ENCODE measurements at regions not wholly inside any gene's neighbourhood (a gene's known extent, or its start where the extent isn't known, plus 50 kb on each side); places are given as distances from the start of the nearest gene placed in this dataset.
A peak's percentile ranks its signal among the peaks of the same experiment; 100 is the strongest.

- H3K36me3 ChIP-seq (ENCODE audit: insufficient read depth, low read length): no peaks in the 10 kb centered on the region
- no peaks in the 10 kb centered on the region for H3K4me1 ChIP-seq (ENCODE audit: control insufficient read depth, insufficient read depth, low read length, unreplicated experiment)
- H2AFZ ChIP-seq (ENCODE audit: low read length, unreplicated experiment): no peak overlapping the region
Observed at GRCh38 chr11:121755906-121756305, 303.1 kb upstream of the SORL1-AS1 start.

GRCh38 chr11:121755191-121755590 lies 302.4 kb upstream of the SORL1-AS1 start:
- Histone ChIP-seq H3K79me2 (ENCODE audit: control insufficient read depth, insufficient read depth, low read length, unreplicated experiment) (no peaks in the 10 kb centered on the region), H3K27me3 (ENCODE audit: insufficient read depth, low read length) (no peaks in the 10 kb centered on the region), H2AFZ (ENCODE audit: low read length, unreplicated experiment) (no peak overlapping the region), H3K4me3 (ENCODE audit: low read depth, low read length) (no peak overlapping the region), H3K36me3 (ENCODE audit: insufficient read depth, low read length) (no peaks in the 10 kb centered on the region), H3K4me1 (ENCODE audit: control insufficient read depth, insufficient read depth, low read length, unreplicated experiment) (no peaks in the 10 kb centered on the region), H3K27ac (ENCODE audit: low read depth, low read length) (no peak overlapping the region)

More at GRCh38 chr11:121755906-121756305, 303.1 kb upstream of the SORL1-AS1 start:
- Histone ChIP-seq H3K4me3 (ENCODE audit: low read depth, low read length) (no peak overlapping the region), H3K79me2 (ENCODE audit: control insufficient read depth, insufficient read depth, low read length, unreplicated experiment) (no peaks in the 10 kb centered on the region), H3K27me3 (ENCODE audit: insufficient read depth, low read length) (no peaks in the 10 kb centered on the region), H3K27ac (ENCODE audit: low read depth, low read length) (no peak overlapping the region)

- H3K27me3 ChIP-seq (ENCODE audit: insufficient read depth, low read length): no peaks in the 10 kb centered on the region
- no peaks in the 10 kb centered on the region for H3K79me2 ChIP-seq (ENCODE audit: control insufficient read depth, insufficient read depth, low read length, unreplicated experiment)
- no peak overlapping the region for H3K4me3 ChIP-seq (ENCODE audit: low read depth, low read length)
- H2AFZ ChIP-seq (ENCODE audit: low read length, unreplicated experiment): no peak overlapping the region
- H3K27ac ChIP-seq (ENCODE audit: low read depth, low read length): no peak overlapping the region
- no peaks in the 10 kb centered on the region for H3K4me1 ChIP-seq (ENCODE audit: control insufficient read depth, insufficient read depth, low read length, unreplicated experiment)
- no peaks in the 10 kb centered on the region for H3K36me3 ChIP-seq (ENCODE audit: insufficient read depth, low read length)
Observed at GRCh38 chr11:121754598-121754997, 301.8 kb upstream of the SORL1-AS1 start.

GRCh38 chr11:121749691-121750090 lies 296.9 kb upstream of the SORL1-AS1 start:
- Histone ChIP-seq H2AFZ (ENCODE audit: low read length, unreplicated experiment) (no peak overlapping the region), H3K27ac (ENCODE audit: low read depth, low read length) (no peak overlapping the region), H3K4me1 (ENCODE audit: control insufficient read depth, insufficient read depth, low read length, unreplicated experiment) (no peaks in the 10 kb centered on the region), H3K27me3 (ENCODE audit: insufficient read depth, low read length) (no peaks in the 10 kb centered on the region), H3K79me2 (ENCODE audit: control insufficient read depth, insufficient read depth, low read length, unreplicated experiment) (no peaks in the 10 kb centered on the region), H3K4me3 (ENCODE audit: low read depth, low read length) (no peak overlapping the region), H3K36me3 (ENCODE audit: insufficient read depth, low read length) (no peaks in the 10 kb centered on the region)

GRCh38 chr11:121748068-121748467 lies 295.3 kb upstream of the SORL1-AS1 start:
- Histone ChIP-seq H3K79me2 (ENCODE audit: control insufficient read depth, insufficient read depth, low read length, unreplicated experiment) (no peaks in the 10 kb centered on the region), H2AFZ (ENCODE audit: low read length, unreplicated experiment) (no peak overlapping the region), H3K27me3 (ENCODE audit: insufficient read depth, low read length) (no peaks in the 10 kb centered on the region), H3K36me3 (ENCODE audit: insufficient read depth, low read length) (no peaks in the 10 kb centered on the region), H3K27ac (ENCODE audit: low read depth, low read length) (no peak overlapping the region), H3K4me3 (ENCODE audit: low read depth, low read length) (no peak overlapping the region), H3K4me1 (ENCODE audit: control insufficient read depth, insufficient read depth, low read length, unreplicated experiment) (no peaks in the 10 kb centered on the region)

- H3K4me1 ChIP-seq (ENCODE audit: control insufficient read depth, insufficient read depth, low read length, unreplicated experiment): no peaks in the 10 kb centered on the region
Observed at GRCh38 chr11:121743285-121743684, 290.5 kb upstream of the SORL1-AS1 start.

GRCh38 chr11:121741761-121742361 lies 289.1 kb upstream of the SORL1-AS1 start:
- H2AFZ ChIP-seq (ENCODE audit: low read length, unreplicated experiment): peak overlapping the region; percentile 91
- H3K4me1 ChIP-seq (ENCODE audit: control insufficient read depth, insufficient read depth, low read length, unreplicated experiment): no peaks in the 10 kb centered on the region
- no peak overlapping the region for H3K4me3 ChIP-seq (ENCODE audit: low read depth, low read length)
- no peaks in the 10 kb centered on the region for H3K79me2 ChIP-seq (ENCODE audit: control insufficient read depth, insufficient read depth, low read length, unreplicated experiment)
- no peaks in the 10 kb centered on the region for H3K36me3 ChIP-seq (ENCODE audit: insufficient read depth, low read length)
- H3K27me3 ChIP-seq (ENCODE audit: insufficient read depth, low read length): no peaks in the 10 kb centered on the region
- H3K27ac ChIP-seq (ENCODE audit: low read depth, low read length): no peak overlapping the region

More at GRCh38 chr11:121743285-121743684, 290.5 kb upstream of the SORL1-AS1 start:
- Histone ChIP-seq H3K4me3 (ENCODE audit: low read depth, low read length) (no peak overlapping the region), H3K79me2 (ENCODE audit: control insufficient read depth, insufficient read depth, low read length, unreplicated experiment) (no peaks in the 10 kb centered on the region), H3K27me3 (ENCODE audit: insufficient read depth, low read length) (no peaks in the 10 kb centered on the region), H2AFZ (ENCODE audit: low read length, unreplicated experiment) (no peak overlapping the region), H3K36me3 (ENCODE audit: insufficient read depth, low read length) (no peaks in the 10 kb centered on the region), H3K27ac (ENCODE audit: low read depth, low read length) (no peak overlapping the region)

GRCh38 chr11:121741351-121741760 lies 288.6 kb upstream of the SORL1-AS1 start:
- H3K36me3 ChIP-seq (ENCODE audit: insufficient read depth, low read length): no peaks in the 10 kb centered on the region
- no peaks in the 10 kb centered on the region for H3K4me1 ChIP-seq (ENCODE audit: control insufficient read depth, insufficient read depth, low read length, unreplicated experiment)
- H3K79me2 ChIP-seq (ENCODE audit: control insufficient read depth, insufficient read depth, low read length, unreplicated experiment): no peaks in the 10 kb centered on the region
- no peaks in the 10 kb centered on the region for H3K27me3 ChIP-seq (ENCODE audit: insufficient read depth, low read length)
- no peak overlapping the region for H3K4me3 ChIP-seq (ENCODE audit: low read depth, low read length)
- peak overlapping the region; percentile 91 for H2AFZ ChIP-seq (ENCODE audit: low read length, unreplicated experiment)
- H3K27ac ChIP-seq (ENCODE audit: low read depth, low read length): no peak overlapping the region

- H3K36me3 ChIP-seq (ENCODE audit: insufficient read depth, low read length): no peaks in the 10 kb centered on the region
- no peak overlapping the region for H3K27ac ChIP-seq (ENCODE audit: low read depth, low read length)
- H3K4me3 ChIP-seq (ENCODE audit: low read depth, low read length): no peak overlapping the region
- H3K27me3 ChIP-seq (ENCODE audit: insufficient read depth, low read length): no peaks in the 10 kb centered on the region
- no peaks in the 10 kb centered on the region for H3K4me1 ChIP-seq (ENCODE audit: control insufficient read depth, insufficient read depth, low read length, unreplicated experiment)
- H2AFZ ChIP-seq (ENCODE audit: low read length, unreplicated experiment): no peak overlapping the region
- H3K79me2 ChIP-seq (ENCODE audit: control insufficient read depth, insufficient read depth, low read length, unreplicated experiment): no peaks in the 10 kb centered on the region
Observed at GRCh38 chr11:121740902-121741301, 288.1 kb upstream of the SORL1-AS1 start.

GRCh38 chr11:121733858-121734257 lies 281.1 kb upstream of the SORL1-AS1 start:
- Histone ChIP-seq H3K79me2 (ENCODE audit: control insufficient read depth, insufficient read depth, low read length, unreplicated experiment) (no peaks in the 10 kb centered on the region), H3K4me1 (ENCODE audit: control insufficient read depth, insufficient read depth, low read length, unreplicated experiment) (no peaks in the 10 kb centered on the region), H2AFZ (ENCODE audit: low read length, unreplicated experiment) (no peak overlapping the region)

GRCh38 chr11:121727942-121728341 lies 275.2 kb upstream of the SORL1-AS1 start:
- Histone ChIP-seq H3K27ac (ENCODE audit: low read depth, low read length) (no peak overlapping the region), H3K79me2 (ENCODE audit: control insufficient read depth, insufficient read depth, low read length, unreplicated experiment) (no peaks in the 10 kb centered on the region), H3K36me3 (ENCODE audit: insufficient read depth, low read length) (no peaks in the 10 kb centered on the region), H2AFZ (ENCODE audit: low read length, unreplicated experiment) (no peak overlapping the region), H3K4me3 (ENCODE audit: low read depth, low read length) (no peak overlapping the region), H3K4me1 (ENCODE audit: control insufficient read depth, insufficient read depth, low read length, unreplicated experiment) (no peaks in the 10 kb centered on the region), H3K27me3 (ENCODE audit: insufficient read depth, low read length) (no peaks in the 10 kb centered on the region)

More at GRCh38 chr11:121733858-121734257, 281.1 kb upstream of the SORL1-AS1 start:
- no peaks in the 10 kb centered on the region for H3K36me3 ChIP-seq (ENCODE audit: insufficient read depth, low read length)
- no peak overlapping the region for H3K27ac ChIP-seq (ENCODE audit: low read depth, low read length)
- H3K27me3 ChIP-seq (ENCODE audit: insufficient read depth, low read length): no peaks in the 10 kb centered on the region
- H3K4me3 ChIP-seq (ENCODE audit: low read depth, low read length): no peak overlapping the region

All from ACC112 (cell line).